CD4-positive, CD25-positive, alpha-beta regulatory T cell (primary cell): ENCODE measurements at regions not wholly inside any gene's neighbourhood (a gene's known extent, or its start where the extent isn't known, plus 50 kb on each side); places are given as distances from the start of the nearest gene placed in this dataset.

ENCODE experiments used
- ATAC-seq, 2 donors: fragments of 150-1000 bp; cut with Tn5 transposase; one replicate each; pipeline ENCODE4 v1.10.0; 2021; ENCODE audit warnings: low read depth in 2 of 2, moderate number of reproducible peaks in 2 of 2, moderate library complexity in 1 of 2
- DNase-seq, 3 donors: peaks; one replicate each; pipeline versions ENCODE4 v3.0.0 to v3.0.0-alpha.2; 2012 to 2022; ENCODE audit warnings: mixed read lengths in 1 of 3
- H3K27ac ChIP-seq: one replicate; pipeline ENCODE4 v1.7.0; 2013; ENCODE audit warnings: mild to moderate bottlenecking, low read length; ENCODE audit not compliant: insufficient read depth, poor library complexity, severe bottlenecking
- H3K27me3 ChIP-seq: one replicate; pipeline ENCODE4 v1.7.0; 2013; ENCODE audit warnings: low read length; ENCODE audit not compliant: control insufficient read depth, insufficient read depth
- H3K36me3 ChIP-seq: one replicate; pipeline ENCODE4 v1.7.0; 2013; ENCODE audit warnings: mild to moderate bottlenecking, low read length, moderate library complexity; ENCODE audit not compliant: control insufficient read depth, insufficient read depth
- H3K4me1 ChIP-seq: 2 replicates; pipeline ENCODE4 v1.7.0; 2013; ENCODE audit warnings: mild to moderate bottlenecking, low read length; ENCODE audit not compliant: insufficient read depth, control insufficient read depth, poor library complexity, severe bottlenecking
- H3K4me3 ChIP-seq: one replicate; pipeline ENCODE4 v1.7.0; 2013; ENCODE audit warnings: low read depth, mild to moderate bottlenecking, low read length, moderate library complexity
- H3K9me3 ChIP-seq, 2 experiments: 1 replicate in 1 of 2; 2 replicates in 1 of 2; pipeline ENCODE4 v1.7.0; 2013; ENCODE audit warnings: low read length in 2 of 2, mild to moderate bottlenecking in 1 of 2, moderate library complexity in 1 of 2; ENCODE audit not compliant: control insufficient read depth in 2 of 2
- H3K27ac Mint-ChIP-seq, 3 donors: one replicate each; pipeline ENCODE4 v1.8.0; 2020 to 2022; ENCODE audit warnings: mild to moderate bottlenecking in 3 of 3, mixed read lengths in 3 of 3, moderate library complexity in 2 of 3
- H3K27me3 Mint-ChIP-seq: one replicate; pipeline ENCODE4 v1.8.0; 2022; ENCODE audit warnings: mild to moderate bottlenecking, mixed read lengths
- H3K36me3 Mint-ChIP-seq: one replicate; pipeline ENCODE4 v1.8.0; 2020; ENCODE audit warnings: mixed read lengths
- H3K4me1 Mint-ChIP-seq, 4 donors: one replicate each; pipeline ENCODE4 v1.8.0; 2020 to 2022; ENCODE audit warnings: mixed read lengths in 4 of 4, mild to moderate bottlenecking in 1 of 4
- H3K4me3 Mint-ChIP-seq, 4 donors: one replicate each; pipeline ENCODE4 v1.8.0; 2020 to 2022; ENCODE audit warnings: mild to moderate bottlenecking in 4 of 4, mixed read lengths in 4 of 4, moderate library complexity in 3 of 4
- H3K9me3 Mint-ChIP-seq, 7 donors: one replicate each; pipeline ENCODE4 v1.8.0; 2020 to 2022; ENCODE audit warnings: mixed read lengths in 7 of 7, mild to moderate bottlenecking in 3 of 7, moderate library complexity in 2 of 7

DNA sequence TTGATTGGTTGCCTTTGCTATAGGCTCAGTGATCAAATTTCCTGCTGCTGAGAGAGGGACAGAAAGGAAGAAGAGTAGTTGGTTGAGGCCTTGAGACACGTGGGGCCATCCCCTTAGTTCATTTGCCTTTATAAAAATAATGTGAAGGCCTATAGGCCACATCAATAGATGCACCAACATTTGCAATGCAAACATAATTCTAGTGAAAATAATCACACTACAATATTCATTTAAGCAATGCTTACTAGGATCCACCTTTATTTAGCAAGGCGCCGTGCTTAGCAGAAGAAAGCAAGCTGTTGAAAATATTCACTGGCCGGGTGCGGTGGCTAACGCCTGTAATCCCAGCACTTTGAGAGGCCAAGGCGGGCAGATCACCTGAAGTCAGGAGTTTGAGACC is 105.3 kb upstream of the CXCR4 start:
- no peak for ATAC-seq
- Histone ChIP-seq H3K27ac (no peak overlapping the region), H3K9me3 (no peaks in the 10 kb centered on the region), H3K27me3 (no peaks in the 10 kb centered on the region), H3K4me3 (no peak overlapping the region), H3K4me1 (no peaks in the 10 kb centered on the region), H3K36me3 (no peaks in the 10 kb centered on the region)
- Mint-ChIP-seq H3K36me3 (no peaks in the 10 kb centered on the region), H3K4me1 (peaks cover 0 to 11% (median 6%) of the 10 kb centered on the region in 4 donors), H3K9me3 (peaks cover 0 to 1% (median 0%) of the 10 kb centered on the region in 7 donors), H3K4me3 (no peak overlapping the region), H3K27me3 (peaks cover 4% of the 10 kb centered on the region), H3K27ac (no peak overlapping the region)
- DNase-seq, result no peak

GRCh38 chr2:136222862-136223261 is 104.9 kb upstream of the CXCR4 start:
- ATAC-seq (no peak), DNase-seq (no peak)
- Mint-ChIP-seq H3K27me3 (peaks cover 4% of the 10 kb centered on the region), H3K4me3 (no peak overlapping the region), H3K4me1 (peaks cover 0 to 11% (median 6%) of the 10 kb centered on the region in 4 donors), H3K9me3 (peaks cover 0 to 1% (median 0%) of the 10 kb centered on the region in 7 donors), H3K36me3 (no peaks in the 10 kb centered on the region), H3K27ac (no peak overlapping the region)
- H3K27me3 ChIP-seq, result no peaks in the 10 kb centered on the region
- no peak overlapping the region for H3K27ac ChIP-seq
- no peaks in the 10 kb centered on the region for H3K36me3 ChIP-seq
- no peaks in the 10 kb centered on the region for H3K4me1 ChIP-seq
- no peak overlapping the region for H3K4me3 ChIP-seq
- no peaks in the 10 kb centered on the region for H3K9me3 ChIP-seq

DNA sequence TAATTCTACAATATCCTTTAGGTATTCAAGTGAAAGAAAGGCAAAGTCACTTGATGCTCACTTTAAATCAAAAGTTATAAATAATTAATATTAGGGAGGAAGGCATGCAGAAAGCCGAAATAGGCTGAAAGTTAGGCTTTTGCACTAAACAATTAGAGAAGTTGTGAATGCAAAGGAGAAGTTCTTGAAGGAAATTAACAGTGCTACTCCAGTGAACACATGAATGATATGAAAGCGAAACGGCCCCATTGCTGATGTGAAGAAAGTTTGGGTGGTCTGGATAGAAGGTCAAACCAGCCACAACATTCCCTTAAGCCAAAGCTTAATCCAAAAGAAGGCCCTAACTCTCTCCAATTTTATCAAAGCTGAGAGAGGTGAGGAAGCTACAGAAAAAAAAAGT is 103.1 kb upstream of the CXCR4 start:
- DNase-seq (no peak), ATAC-seq (no peak)
- peaks cover 0 to 1% (median 0%) of the 10 kb centered on the region in 7 donors for H3K9me3 Mint-ChIP-seq
- Histone ChIP-seq H3K4me3 (no peak overlapping the region), H3K9me3 (no peaks in the 10 kb centered on the region), H3K27ac (no peak overlapping the region), H3K4me1 (no peaks in the 10 kb centered on the region), H3K27me3 (no peaks in the 10 kb centered on the region), H3K36me3 (no peaks in the 10 kb centered on the region)
- H3K4me3 Mint-ChIP-seq, result no peak overlapping the region
- peaks cover 0 to 16% (median 7%) of the 10 kb centered on the region in 4 donors for H3K4me1 Mint-ChIP-seq
- peaks cover 9% of the 10 kb centered on the region for H3K27me3 Mint-ChIP-seq
- H3K27ac Mint-ChIP-seq, result peak overlapping the region in 1 of 3 donors; percentile 2
- no peaks in the 10 kb centered on the region for H3K36me3 Mint-ChIP-seq

- no peak for DNase-seq
- Mint-ChIP-seq H3K27ac (peak overlapping the region in 1 of 3 donors; percentile 2), H3K9me3 (peaks cover 0 to 1% (median 0%) of the 10 kb centered on the region in 7 donors), H3K36me3 (no peaks in the 10 kb centered on the region), H3K4me1 (peaks cover 0 to 12% (median 5%) of the 10 kb centered on the region in 4 donors), H3K27me3 (peaks cover 9% of the 10 kb centered on the region), H3K4me3 (no peak overlapping the region)
- H3K27me3 ChIP-seq, result no peaks in the 10 kb centered on the region
- no peak for ATAC-seq
- no peaks in the 10 kb centered on the region for H3K9me3 ChIP-seq
- H3K27ac ChIP-seq, result no peak overlapping the region
- no peak overlapping the region for H3K4me3 ChIP-seq
- no peaks in the 10 kb centered on the region for H3K4me1 ChIP-seq
- H3K36me3 ChIP-seq, result no peaks in the 10 kb centered on the region
Measured at GRCh38 chr2:136219963-136220362, 102.0 kb upstream of the CXCR4 start.

GRCh38 chr2:136219341-136219740 is 101.4 kb upstream of the CXCR4 start:
- no peak overlapping the region for H3K4me3 ChIP-seq
- H3K27ac Mint-ChIP-seq, result no peak overlapping the region
- no peaks in the 10 kb centered on the region for H3K9me3 ChIP-seq
- no peaks in the 10 kb centered on the region for H3K36me3 Mint-ChIP-seq
- H3K27me3 Mint-ChIP-seq, result peaks cover 9% of the 10 kb centered on the region
- H3K9me3 Mint-ChIP-seq, result peaks cover 0 to 1% (median 0%) of the 10 kb centered on the region in 7 donors
- no peak overlapping the region for H3K27ac ChIP-seq
- no peaks in the 10 kb centered on the region for H3K27me3 ChIP-seq
- H3K4me1 ChIP-seq, result no peaks in the 10 kb centered on the region
- H3K4me3 Mint-ChIP-seq, result no peak overlapping the region
- no peaks in the 10 kb centered on the region for H3K36me3 ChIP-seq
- ATAC-seq (no peak), DNase-seq (no peak)
- H3K4me1 Mint-ChIP-seq, result peaks cover 0 to 12% (median 9%) of the 10 kb centered on the region in 4 donors

DNA sequence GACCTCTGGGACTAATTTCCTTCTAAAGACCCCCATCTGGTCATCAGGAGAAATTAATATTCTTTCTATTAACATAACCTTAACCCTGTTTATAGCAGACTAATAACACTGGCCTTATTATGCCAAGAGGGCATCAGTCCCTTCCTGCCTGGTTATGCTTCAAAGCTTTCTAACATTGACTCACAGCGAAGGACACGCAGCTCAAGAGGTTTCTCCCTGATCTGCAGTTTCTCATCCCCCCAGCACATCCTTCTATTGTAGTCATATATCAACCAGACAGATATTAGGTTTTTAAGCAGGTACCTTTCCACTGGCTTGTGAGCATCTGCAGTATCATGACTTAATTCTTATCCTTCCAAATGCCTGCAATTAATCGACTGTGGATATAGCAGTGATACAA is 100.0 kb upstream of the CXCR4 start:
- H3K27me3 Mint-ChIP-seq, result peaks cover 9% of the 10 kb centered on the region
- no peaks in the 10 kb centered on the region for H3K36me3 Mint-ChIP-seq
- Histone ChIP-seq H3K4me1 (peaks cover 9% of the 10 kb centered on the region), H3K27ac (no peak overlapping the region), H3K27me3 (no peaks in the 10 kb centered on the region), H3K4me3 (no peak overlapping the region), H3K36me3 (no peaks in the 10 kb centered on the region), H3K9me3 (no peaks in the 10 kb centered on the region)
- peaks cover 0 to 1% (median 0%) of the 10 kb centered on the region in 7 donors for H3K9me3 Mint-ChIP-seq
- no peak overlapping the region for H3K4me3 Mint-ChIP-seq
- peaks cover 5 to 25% (median 21%) of the 10 kb centered on the region in 4 donors for H3K4me1 Mint-ChIP-seq
- H3K27ac Mint-ChIP-seq, result peak overlapping the region in 2 of 3 donors; percentile 43 to 45
- ATAC-seq, result peak in 1 of 2 donors; percentile 35
- peak in 1 of 3 donors; percentile 18 for DNase-seq

GRCh38 chr2:136215908-136216472 is 98.0 kb upstream of the CXCR4 start:
- Histone ChIP-seq H3K27ac (no peak overlapping the region), H3K36me3 (no peaks in the 10 kb centered on the region), H3K4me1 (peaks cover 29% of the 10 kb centered on the region), H3K27me3 (no peaks in the 10 kb centered on the region), H3K4me3 (no peak overlapping the region), H3K9me3 (no peaks in the 10 kb centered on the region)
- Mint-ChIP-seq H3K36me3 (no peaks in the 10 kb centered on the region), H3K4me1 (peaks cover 11 to 44% (median 38%) of the 10 kb centered on the region in 4 donors), H3K9me3 (no peaks in the 10 kb centered on the region), H3K27me3 (peaks cover 9% of the 10 kb centered on the region), H3K27ac (peak overlapping the region in 1 of 3 donors; percentile 64), H3K4me3 (no peak overlapping the region)
- ATAC-seq, result no peak
- no peak for DNase-seq

DNA sequence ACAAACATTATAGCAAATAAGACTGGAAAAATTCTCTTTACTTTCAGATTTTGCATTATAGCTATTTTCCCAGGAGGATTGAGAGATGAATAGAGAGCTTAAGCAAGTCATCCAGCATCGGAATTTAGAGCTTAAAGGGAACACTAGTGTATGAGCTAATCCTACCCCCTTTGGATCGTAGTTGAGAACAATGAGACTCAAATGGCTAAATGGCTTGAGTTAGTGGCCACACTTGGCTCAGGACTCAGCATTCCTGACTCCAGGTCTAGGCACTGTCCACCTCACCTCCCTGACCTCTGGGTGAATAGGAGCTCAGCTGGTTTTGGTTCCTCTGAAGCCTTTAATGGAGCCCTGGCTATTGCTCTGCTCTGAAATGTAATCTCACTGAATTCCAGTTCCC is 97.5 kb upstream of the CXCR4 start:
- peaks cover 29% of the 10 kb centered on the region for H3K4me1 ChIP-seq
- no peak for DNase-seq
- peaks cover 11 to 49% (median 38%) of the 10 kb centered on the region in 4 donors for H3K4me1 Mint-ChIP-seq

More for the DNA sequence above, 97.5 kb upstream of the CXCR4 start:
- ATAC-seq, result no peak
- no peaks in the 10 kb centered on the region for H3K27me3 ChIP-seq
- no peaks in the 10 kb centered on the region for H3K9me3 ChIP-seq
- H3K4me3 ChIP-seq, result no peak overlapping the region
- H3K9me3 Mint-ChIP-seq, result peaks cover 0 to 2% (median 0%) of the 10 kb centered on the region in 7 donors
- peaks cover 9% of the 10 kb centered on the region for H3K27me3 Mint-ChIP-seq
- no peak overlapping the region for H3K27ac ChIP-seq
- H3K4me3 Mint-ChIP-seq, result no peak overlapping the region
- peaks cover 3% of the 10 kb centered on the region for H3K36me3 Mint-ChIP-seq
- H3K36me3 ChIP-seq, result no peaks in the 10 kb centered on the region
- H3K27ac Mint-ChIP-seq, result no peak overlapping the region
